ENCODE measurements at regions not wholly inside any gene's neighbourhood (a gene's known extent, or its start where the extent isn't known, plus 50 kb on each side); places are given as distances from the start of the nearest gene placed in this dataset.

DNA sequence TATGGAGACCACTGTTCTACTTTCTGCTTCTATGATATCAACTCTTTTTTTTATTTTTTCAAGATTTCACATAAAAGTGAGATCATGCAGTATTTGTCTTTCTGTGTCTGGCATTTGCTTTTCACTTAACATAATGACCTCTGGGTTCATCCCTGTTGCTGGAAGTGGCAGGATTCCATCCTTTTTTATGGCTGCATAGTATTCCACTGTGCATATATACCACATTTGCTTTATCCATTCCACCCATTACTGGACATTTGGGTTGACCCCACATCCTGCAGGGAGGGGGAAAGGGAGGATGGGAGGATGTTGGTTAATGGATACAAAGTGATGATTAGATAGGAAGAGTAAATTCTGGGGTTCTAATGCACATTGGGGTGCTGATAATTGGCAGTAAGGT lies 80.3 kb upstream of the NPTX2 start:
- H3K9me3 Mint-ChIP-seq: peaks cover 4 to 7% of the 10 kb centered on the region in 2 donors
- DNase-seq (no peak), ATAC-seq (replicated peaks) (no peak)
- H3K4me3 Mint-ChIP-seq: no peak overlapping the region
- H3K4me1 Mint-ChIP-seq (ENCODE audit: low read depth in 2 of 2): no peaks in the 10 kb centered on the region
- H3K36me3 Mint-ChIP-seq (ENCODE audit: insufficient read depth): no peaks in the 10 kb centered on the region
- peaks cover 6 to 23% of the 10 kb centered on the region in 2 donors for H3K27me3 Mint-ChIP-seq
- no peak overlapping the region for H3K27ac Mint-ChIP-seq

DNA sequence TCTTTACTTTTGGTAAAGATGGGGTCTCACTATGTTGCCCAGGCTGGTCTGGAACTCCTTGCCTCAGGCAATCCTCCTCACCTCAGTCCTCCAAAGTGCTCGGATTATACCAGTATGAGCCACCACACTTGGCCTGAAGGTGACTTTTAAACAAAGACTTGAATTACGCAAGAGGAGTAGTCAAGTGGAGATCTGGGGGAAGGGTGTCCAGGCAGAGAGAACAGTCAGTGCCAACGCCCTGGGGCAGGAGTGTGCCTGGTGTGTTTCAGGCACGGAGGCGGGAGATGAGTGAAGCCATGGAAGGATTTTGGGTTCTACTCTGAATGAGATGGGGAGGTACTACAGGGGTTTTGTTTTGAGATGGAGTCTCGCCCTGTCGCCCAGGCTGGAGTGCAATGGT lies 82.6 kb upstream of the NPTX2 start:
- DNase-seq (no peak), ATAC-seq (replicated peaks) (no peak)
- H3K4me1 Mint-ChIP-seq (ENCODE audit: low read depth in 2 of 2): no peaks in the 10 kb centered on the region
- no peak overlapping the region for H3K4me3 Mint-ChIP-seq
- no peak overlapping the region for H3K27ac Mint-ChIP-seq
- H3K9me3 Mint-ChIP-seq: peaks cover 4 to 7% of the 10 kb centered on the region in 2 donors
- peaks cover 6 to 23% of the 10 kb centered on the region in 2 donors for H3K27me3 Mint-ChIP-seq
- H3K36me3 Mint-ChIP-seq (ENCODE audit: insufficient read depth): no peaks in the 10 kb centered on the region

DNA sequence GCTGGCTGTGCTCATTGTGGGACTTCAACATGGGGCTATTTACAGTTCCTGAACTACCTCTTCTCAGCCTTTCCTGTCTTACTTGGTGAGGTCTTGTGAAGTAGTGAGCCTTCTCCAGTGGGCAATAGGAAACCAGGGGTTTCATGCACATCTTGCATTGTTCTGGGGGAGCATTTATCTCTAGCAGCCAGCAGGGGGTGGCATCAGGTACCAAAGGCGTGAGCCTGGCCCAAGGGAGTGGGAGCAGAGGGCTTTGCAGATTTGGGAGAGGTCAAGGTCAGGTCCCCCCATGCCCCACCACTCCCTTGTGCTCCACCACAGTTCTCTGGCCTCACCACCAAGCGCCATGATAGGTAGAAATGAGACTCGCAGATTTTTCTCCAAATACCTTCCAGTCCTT lies 85.4 kb upstream of the NPTX2 start:
- no peak overlapping the region for H3K27ac Mint-ChIP-seq
- H3K9me3 Mint-ChIP-seq: peaks cover 4 to 7% of the 10 kb centered on the region in 2 donors
- DNase-seq (no peak), ATAC-seq (replicated peaks) (no peak)
- no peaks in the 10 kb centered on the region for H3K36me3 Mint-ChIP-seq (ENCODE audit: insufficient read depth)
- H3K27me3 Mint-ChIP-seq: peaks cover 15 to 30% of the 10 kb centered on the region in 2 donors
- no peaks in the 10 kb centered on the region for H3K4me1 Mint-ChIP-seq (ENCODE audit: low read depth in 2 of 2)
- H3K4me3 Mint-ChIP-seq: no peak overlapping the region

DNA sequence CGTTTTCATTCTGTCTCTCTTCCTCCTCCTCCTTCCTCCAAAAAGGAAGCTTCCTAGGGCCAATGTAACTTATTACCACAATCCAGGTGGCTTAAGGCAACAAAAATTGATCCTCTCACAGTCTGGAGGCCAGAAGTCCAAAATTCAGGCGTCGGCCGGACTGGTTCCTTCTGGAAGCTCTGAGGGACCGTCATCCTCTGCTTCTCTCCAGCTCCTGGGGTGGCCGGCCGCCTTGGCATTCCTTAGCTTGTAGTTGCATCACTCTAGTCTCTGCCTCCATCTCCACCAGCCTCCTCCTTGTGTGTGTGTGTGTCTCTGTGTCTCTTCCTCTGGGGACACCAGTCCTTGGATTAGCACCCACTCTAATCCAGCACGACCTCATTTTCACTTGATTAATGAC lies 89.0 kb upstream of the NPTX2 start:
- DNase-seq (no peak), ATAC-seq (replicated peaks) (no peak)
- peaks cover 9% of the 10 kb centered on the region in 2 donors for H3K27me3 Mint-ChIP-seq

DNA sequence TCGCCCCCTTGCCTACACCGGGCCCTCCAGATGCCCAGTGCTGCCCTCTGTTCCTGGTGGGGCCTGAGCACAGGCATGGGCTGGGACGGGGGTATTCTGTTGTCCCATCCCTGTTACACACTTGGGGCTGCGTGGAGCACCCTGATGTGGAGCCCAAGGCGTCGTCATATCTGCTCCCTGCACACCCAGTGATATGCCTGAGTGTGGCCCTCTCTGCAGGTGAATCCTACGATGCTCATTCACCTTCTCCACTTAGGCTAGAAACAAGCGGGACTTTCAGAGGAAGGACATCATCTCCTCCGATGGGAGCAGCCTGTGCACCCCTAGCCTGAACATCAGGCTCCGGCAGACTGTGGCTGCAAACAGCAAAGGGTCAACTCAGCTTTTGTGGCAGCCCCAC lies 91.0 kb upstream of the NPTX2 start:
- Mint-ChIP-seq H3K4me3 (no peak overlapping the region), H3K9me3 (no peaks in the 10 kb centered on the region), H3K4me1 (ENCODE audit: low read depth in 2 of 2) (no peaks in the 10 kb centered on the region), H3K27ac (no peak overlapping the region), H3K36me3 (ENCODE audit: insufficient read depth) (no peaks in the 10 kb centered on the region), H3K27me3 (peaks cover 9 to 18% of the 10 kb centered on the region in 2 donors)
- DNase-seq (no peak), ATAC-seq (replicated peaks) (no peak)

More for the DNA sequence above, 89.0 kb upstream of the NPTX2 start:
- Mint-ChIP-seq H3K27ac (no peak overlapping the region), H3K9me3 (peaks cover 0 to 2% of the 10 kb centered on the region in 2 donors), H3K36me3 (ENCODE audit: insufficient read depth) (no peaks in the 10 kb centered on the region), H3K4me3 (no peak overlapping the region), H3K4me1 (ENCODE audit: low read depth in 2 of 2) (no peaks in the 10 kb centered on the region)

DNA sequence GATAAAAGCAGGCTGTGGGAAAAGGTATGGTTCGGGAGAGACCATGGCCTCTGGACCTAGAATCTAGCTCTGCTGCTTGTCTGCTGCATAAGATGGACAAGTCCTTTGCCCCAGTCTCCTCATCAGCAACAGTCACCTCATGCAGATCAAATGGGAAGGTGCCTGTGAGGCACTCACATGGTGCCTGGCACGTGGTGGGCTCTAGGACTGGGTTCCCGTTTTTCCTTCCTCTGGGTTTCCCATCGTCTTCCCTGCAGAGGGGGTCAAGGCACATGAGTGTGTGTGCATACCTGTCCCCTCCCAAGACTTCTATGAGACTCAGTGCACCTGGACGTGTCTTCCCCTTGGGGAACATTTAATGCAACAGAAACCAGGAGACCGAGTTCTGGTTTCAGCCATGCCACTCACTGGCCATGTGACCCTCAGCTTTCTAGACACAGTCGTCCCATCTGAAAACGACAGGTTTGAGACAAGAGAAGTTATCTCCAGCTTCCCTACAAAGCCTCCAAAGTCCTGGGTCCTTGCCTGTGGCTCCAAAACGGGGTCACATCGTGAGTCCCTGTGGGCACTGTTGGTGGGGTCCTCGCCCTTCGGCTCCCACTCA lies 95.9 kb upstream of the NPTX2 start:
- Mint-ChIP-seq H3K9me3 (no peaks in the 10 kb centered on the region), H3K27ac (no peak overlapping the region), H3K36me3 (ENCODE audit: insufficient read depth) (no peaks in the 10 kb centered on the region), H3K27me3 (peaks cover 0 to 10% of the 10 kb centered on the region in 2 donors), H3K4me3 (no peak overlapping the region), H3K4me1 (ENCODE audit: low read depth in 2 of 2) (no peaks in the 10 kb centered on the region)
- DNase-seq: no peak
- ATAC-seq (replicated peaks): no peak

DNA sequence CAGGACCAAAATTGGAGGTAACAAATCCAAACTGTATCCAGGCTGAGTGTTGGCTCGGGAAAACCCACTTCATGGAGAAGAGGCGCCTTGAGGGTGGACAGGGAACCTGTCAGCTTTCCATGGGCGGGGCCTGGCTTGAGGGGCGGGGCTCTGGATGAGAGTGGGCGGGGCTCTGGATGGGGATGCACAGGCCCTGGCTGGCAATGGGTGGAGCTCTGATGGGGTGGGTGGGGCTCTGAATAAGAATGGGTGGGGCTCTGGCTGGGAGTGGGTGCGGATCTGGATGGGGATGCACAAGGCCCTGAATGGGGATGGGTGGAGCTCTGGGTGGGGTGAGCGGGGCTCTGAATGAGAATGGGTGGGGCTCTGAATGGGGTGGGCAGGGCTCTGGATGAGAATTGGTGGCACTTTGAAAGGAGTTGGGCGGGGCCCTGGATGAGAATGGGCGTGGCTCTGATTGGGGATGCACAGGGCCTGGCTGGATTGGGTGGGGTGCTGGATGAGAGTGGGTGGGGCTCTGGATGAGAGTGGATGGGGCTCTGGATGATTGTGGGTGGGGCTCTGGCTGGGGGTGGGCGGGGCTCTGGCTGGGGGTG lies 96.6 kb upstream of the NPTX2 start:
- Mint-ChIP-seq H3K4me3 (no peak overlapping the region), H3K36me3 (ENCODE audit: insufficient read depth) (no peaks in the 10 kb centered on the region), H3K9me3 (no peaks in the 10 kb centered on the region), H3K4me1 (ENCODE audit: low read depth in 2 of 2) (peaks cover 3 to 4% of the 10 kb centered on the region in 2 donors), H3K27me3 (peaks cover 0 to 10% of the 10 kb centered on the region in 2 donors), H3K27ac (no peak overlapping the region)
- DNase-seq: no peak
- ATAC-seq (replicated peaks): no peak

DNA sequence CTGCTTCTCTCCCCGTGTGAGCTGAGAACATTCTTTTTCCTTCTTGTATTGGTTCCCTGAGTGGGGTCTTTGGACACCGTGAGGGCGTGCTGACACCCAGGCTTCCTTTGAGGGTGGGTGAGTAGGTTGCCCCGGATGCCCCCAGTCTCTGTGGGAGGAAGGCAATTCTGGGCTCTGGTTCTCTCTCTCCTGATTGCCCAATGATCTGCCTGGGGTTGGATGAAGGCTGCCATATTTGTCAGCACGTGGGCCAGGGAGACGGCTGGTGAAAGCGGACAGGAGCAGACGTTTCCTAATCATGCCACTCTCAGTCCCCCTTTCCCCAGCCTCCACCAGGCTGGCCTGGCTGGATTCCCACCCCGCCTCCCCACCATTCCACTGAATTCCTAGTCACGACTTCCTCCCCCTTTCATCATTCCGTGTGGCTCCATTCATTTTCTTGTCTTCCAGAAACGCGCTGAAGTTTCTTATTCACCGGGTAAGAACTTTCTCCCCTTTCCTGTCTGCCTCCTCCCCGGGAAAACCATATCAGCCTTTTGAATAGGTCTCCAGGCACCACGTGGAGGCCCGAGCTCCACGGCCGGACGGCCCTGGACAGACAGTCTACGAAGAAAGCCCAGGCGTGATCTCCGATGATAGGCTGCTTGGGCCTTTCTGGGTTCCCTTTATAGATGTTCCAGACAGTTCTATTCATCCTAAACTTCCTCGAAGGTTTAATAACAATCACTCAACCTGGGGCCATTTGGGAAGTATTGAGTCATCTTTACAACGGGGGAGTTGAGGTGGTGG lies 98.7 kb upstream of the NPTX2 start:
- no peak overlapping the region for H3K4me3 Mint-ChIP-seq
- H3K27me3 Mint-ChIP-seq: peaks cover 0 to 10% of the 10 kb centered on the region in 2 donors
- H3K9me3 Mint-ChIP-seq: no peaks in the 10 kb centered on the region
- peaks cover 8 to 16% of the 10 kb centered on the region in 2 donors for H3K4me1 Mint-ChIP-seq (ENCODE audit: low read depth in 2 of 2)
- DNase-seq: no peak
- H3K27ac Mint-ChIP-seq: no peak overlapping the region
- H3K36me3 Mint-ChIP-seq (ENCODE audit: insufficient read depth): no peaks in the 10 kb centered on the region
- ATAC-seq (replicated peaks): no peak

DNA sequence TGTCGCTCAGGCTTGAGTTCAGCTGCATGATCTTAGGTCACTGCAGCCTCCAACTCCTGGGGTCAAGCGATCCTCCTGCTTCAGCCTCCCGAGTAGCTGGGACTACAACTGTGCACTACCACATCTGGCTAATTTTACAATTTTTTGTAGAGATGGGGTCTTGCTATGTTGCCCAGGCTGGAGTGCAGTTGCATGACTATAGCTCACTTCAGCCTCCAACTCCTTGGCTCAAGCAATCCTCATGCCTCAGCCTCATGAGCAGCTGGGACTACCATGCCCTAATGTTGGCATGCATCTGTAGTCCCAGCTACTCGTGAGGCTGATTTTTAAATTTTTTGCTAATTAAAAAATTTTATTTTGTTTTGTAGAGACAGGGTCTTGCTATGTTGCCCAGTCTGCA lies 101.9 kb upstream of the NPTX2 start:
- DNase-seq (no peak), ATAC-seq (replicated peaks) (no peak)
- no peaks in the 10 kb centered on the region for H3K9me3 Mint-ChIP-seq
- H3K4me3 Mint-ChIP-seq: peak overlapping the region; percentile 64 to 66
- no peaks in the 10 kb centered on the region for H3K27me3 Mint-ChIP-seq
- no peaks in the 10 kb centered on the region for H3K36me3 Mint-ChIP-seq (ENCODE audit: insufficient read depth)
- H3K27ac Mint-ChIP-seq: peak overlapping the region; percentile 81 to 87
- H3K4me1 Mint-ChIP-seq (ENCODE audit: low read depth in 2 of 2): peaks cover 8 to 16% of the 10 kb centered on the region in 2 donors

DNA sequence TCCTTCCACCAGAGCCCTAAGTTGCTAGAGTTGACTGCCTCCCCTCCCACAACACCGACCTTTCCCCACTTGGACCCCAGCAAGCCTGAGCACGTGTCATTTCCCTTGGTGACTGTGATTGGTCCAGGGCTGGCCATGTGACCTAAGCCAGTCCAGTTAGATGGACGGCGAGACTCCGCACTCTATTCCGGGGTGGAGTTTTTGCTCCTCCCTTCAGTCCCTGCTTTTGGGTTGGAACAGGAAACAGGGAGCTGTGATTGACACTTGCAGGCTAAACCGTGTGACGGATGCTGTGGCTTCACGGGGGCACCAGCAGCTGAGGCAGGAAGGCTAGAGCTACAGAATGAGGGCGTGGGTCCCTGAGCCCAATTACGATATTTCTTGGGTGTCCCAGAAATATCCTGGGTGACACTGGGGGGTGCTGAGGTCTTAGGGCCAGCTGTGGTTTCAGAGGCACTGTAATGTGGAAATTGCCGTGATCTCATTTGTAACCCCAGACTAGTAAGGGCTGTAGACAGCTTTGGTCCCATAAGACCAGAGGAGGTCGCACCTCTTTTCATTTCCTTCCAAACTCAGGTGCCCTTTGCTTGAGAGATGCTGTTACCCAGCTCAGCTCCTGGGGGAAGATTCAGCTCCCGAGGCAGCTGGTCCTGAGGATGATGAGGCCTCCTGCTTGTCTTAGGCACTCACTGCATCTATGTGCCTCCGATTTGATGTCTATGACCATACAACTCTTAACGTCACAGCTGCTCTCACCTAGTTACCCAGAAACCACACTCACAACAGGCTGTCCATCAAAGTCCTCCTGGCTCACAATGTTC lies 102.7 kb upstream of the NPTX2 start:
- DNase-seq: peak; percentile 18 to 48 (median 20)
- Mint-ChIP-seq H3K4me1 (ENCODE audit: low read depth in 2 of 2) (peaks cover 10 to 16% of the 10 kb centered on the region in 2 donors), H3K27me3 (no peaks in the 10 kb centered on the region), H3K9me3 (no peaks in the 10 kb centered on the region), H3K4me3 (peak overlapping the region; percentile 64 to 66), H3K27ac (peak overlapping the region; percentile 81 to 87), H3K36me3 (ENCODE audit: insufficient read depth) (no peaks in the 10 kb centered on the region)
- peak; percentile 74 for ATAC-seq (replicated peaks)

DNA sequence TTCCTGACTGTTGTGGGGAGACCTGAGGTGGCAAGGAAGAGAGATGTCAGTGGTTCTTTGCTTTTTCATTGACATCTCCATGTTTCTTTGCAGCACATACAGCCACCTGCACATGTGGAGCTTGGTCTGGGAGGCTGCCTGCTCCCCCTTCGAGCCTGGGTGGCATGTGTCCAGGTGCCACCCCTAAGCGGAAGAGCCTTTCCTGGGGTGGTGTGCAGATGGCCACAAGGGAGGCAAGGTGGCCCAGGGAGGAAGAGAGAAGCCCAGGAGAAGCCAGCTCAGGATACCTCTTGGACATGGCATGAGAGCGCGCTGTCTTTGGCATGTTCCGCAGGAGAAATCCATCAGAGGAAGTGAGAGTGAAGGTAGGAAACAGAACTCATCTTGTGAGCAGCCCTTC lies 105.9 kb upstream of the NPTX2 start:
- DNase-seq (no peak), ATAC-seq (replicated peaks) (no peak)
- H3K27ac Mint-ChIP-seq: no peak overlapping the region
- H3K9me3 Mint-ChIP-seq: no peaks in the 10 kb centered on the region
- no peaks in the 10 kb centered on the region for H3K27me3 Mint-ChIP-seq
- no peak overlapping the region for H3K4me3 Mint-ChIP-seq
- H3K36me3 Mint-ChIP-seq (ENCODE audit: insufficient read depth): no peaks in the 10 kb centered on the region
- H3K4me1 Mint-ChIP-seq (ENCODE audit: low read depth in 2 of 2): peaks cover 10 to 16% of the 10 kb centered on the region in 2 donors

DNA sequence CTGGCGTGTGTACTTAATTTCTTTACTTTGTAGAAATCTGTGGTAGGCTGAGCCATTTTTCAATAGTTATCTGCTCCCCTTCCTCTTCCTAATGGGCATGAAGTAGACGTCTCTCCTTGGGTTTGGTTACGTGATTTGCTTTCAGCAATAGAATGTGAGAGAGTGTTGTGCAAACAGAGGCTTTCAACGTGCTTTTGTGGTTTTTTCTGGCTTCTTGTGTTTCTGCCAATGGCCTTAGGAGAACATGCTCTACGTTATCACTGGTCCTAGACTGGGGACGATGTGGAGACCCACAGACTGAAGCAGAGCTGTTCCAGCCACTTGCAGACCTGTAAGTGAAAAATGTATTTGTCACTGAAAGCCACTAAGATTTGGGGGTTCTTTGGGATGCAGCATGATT lies 107.2 kb upstream of the NPTX2 start:
- DNase-seq: no peak
- Mint-ChIP-seq H3K27me3 (no peaks in the 10 kb centered on the region), H3K4me3 (no peak overlapping the region), H3K4me1 (ENCODE audit: low read depth in 2 of 2) (peaks cover 7 to 8% of the 10 kb centered on the region in 2 donors), H3K36me3 (ENCODE audit: insufficient read depth) (no peaks in the 10 kb centered on the region), H3K27ac (no peak overlapping the region), H3K9me3 (no peaks in the 10 kb centered on the region)
- no peak for ATAC-seq (replicated peaks)

DNA sequence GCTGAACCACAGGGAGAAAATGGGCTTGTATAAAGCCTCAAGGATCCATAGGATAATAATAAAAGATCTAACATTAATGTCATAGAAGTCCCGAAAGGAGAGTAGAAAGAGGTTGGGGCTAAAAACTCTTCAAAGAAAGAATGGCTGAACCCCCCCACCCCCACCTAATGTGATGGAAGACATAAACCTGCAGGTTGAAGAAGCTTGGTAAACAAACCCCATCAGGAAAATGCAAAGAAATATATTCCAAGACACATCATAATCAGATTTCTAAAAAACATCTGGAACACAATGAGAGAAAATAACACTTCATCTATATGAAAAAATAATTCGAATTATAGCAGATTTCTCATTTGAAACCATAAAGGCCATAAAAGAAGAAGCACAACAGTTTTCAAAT lies 105.6 kb upstream of the BAIAP2L1 start:
- Mint-ChIP-seq H3K4me1 (ENCODE audit: low read depth in 2 of 2) (peaks cover 11% of the 10 kb centered on the region in 2 donors), H3K9me3 (no peaks in the 10 kb centered on the region), H3K36me3 (ENCODE audit: insufficient read depth) (no peaks in the 10 kb centered on the region), H3K4me3 (no peak overlapping the region), H3K27me3 (peaks cover 0 to 11% of the 10 kb centered on the region in 2 donors), H3K27ac (no peak overlapping the region)
- no peak for ATAC-seq (replicated peaks)
- DNase-seq: no peak

All from effector memory CD8-positive, alpha-beta T cell (primary cell).